Activated CD4-positive, alpha-beta T cell treated with anti-CD3 and anti-CD28 coated beads, Interleukin-2, Interleukin-4, amounts not matched to agents 100 ng/mL and 50 ng/mL, durations not matched to agents 16 hours and 8 hours (primary cell): ENCODE measurements at regions not wholly inside any gene's neighbourhood (a gene's known extent, or its start where the extent isn't known, plus 50 kb on each side); places are given as distances from the start of the nearest gene placed in this dataset.

ENCODE experiments used
- DNase-seq: peaks from one replicate; pipeline ENCODE4 v3.0.0-alpha.2; 2020; ENCODE audit warnings: low spot score

DNA sequence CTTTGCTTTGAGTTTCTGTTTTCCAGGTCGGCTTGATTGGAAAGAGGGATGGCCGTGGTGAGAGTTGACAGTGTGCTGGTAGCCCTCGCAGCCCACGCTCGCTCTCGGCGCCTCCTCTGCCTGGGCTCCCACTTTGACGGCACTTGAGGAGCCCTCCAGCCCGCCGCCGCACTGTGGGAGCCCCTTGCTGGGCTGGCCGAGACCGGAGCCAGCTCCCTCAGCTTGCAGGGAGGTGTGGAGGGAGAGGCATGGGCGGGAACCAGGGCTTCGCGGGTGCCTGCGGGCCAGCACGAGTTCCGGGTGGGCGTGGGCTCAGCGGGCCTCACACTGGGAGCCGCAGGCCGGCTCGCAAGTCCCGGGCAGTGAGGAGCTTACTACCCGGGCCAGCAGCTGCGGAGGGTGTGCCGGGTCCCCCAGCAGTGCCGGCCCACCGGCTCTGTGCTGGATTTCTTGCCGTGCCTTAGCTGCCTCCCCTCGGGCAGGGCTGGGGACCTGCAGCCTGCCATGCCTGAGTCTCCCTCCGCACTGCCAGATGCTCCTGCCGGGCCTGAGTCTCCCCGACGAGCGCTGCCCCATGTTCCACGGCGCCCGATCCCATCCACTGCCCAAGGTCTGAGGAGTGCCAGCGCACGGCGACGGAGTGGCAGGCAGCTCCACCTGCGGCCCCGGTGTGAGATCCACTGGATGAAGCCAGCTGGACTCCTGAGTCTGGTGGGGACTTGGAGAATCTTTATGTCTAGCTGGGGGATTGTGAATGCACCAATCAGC lies 166.4 kb upstream of the FAT1 start:
- DNase-seq, result no peak

DNA sequence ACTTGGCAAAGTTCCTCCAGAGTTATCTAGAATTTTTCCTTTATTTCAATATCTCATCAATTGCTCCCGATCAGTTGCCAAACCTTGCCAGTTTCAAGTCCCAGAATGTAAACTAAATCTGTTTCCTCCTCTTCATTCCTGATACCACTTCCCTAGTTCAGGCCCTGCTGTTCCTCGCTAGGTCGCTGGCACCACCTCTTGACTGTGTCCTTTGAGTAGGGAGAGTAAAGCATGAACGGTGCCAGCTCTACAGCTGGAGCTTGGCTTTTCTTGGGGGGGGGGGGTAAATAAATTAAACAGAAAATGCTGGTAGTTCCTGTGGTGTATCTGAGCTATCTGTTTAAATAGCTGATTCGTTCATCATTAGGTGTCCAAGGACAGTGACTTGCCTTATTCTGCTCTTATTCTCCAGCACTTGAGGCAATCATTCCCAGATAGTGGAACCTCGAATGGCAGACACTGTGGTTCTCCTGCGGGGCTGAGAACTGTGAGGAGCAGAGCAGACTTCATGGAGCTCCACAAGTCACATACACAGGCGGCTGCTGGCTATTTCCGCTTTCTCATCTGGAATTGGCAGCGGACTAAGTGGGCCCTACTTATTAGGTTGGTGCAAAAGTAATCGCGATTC lies 168.3 kb upstream of the FAT1 start:
- no peak for DNase-seq

DNA sequence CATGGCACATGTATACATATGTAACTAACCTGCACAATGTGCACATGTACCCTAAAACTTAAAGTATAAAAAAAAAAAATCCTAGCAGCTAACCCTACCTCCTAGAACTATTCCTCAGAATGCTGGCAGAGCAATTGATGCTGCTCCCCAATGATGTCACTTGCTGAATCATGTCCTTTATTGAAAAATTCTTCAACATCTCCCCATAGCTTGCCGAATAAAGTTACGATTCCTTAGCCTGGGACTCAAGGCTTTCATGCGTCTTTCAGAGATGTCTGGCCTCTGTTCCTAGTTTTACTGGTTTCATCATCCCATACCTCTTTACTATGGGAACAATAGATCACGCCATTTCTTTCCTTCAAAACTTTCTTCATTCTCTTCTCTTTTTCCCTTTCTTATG lies 174.7 kb upstream of the FAT1 start:
- DNase-seq, result no peak

DNA sequence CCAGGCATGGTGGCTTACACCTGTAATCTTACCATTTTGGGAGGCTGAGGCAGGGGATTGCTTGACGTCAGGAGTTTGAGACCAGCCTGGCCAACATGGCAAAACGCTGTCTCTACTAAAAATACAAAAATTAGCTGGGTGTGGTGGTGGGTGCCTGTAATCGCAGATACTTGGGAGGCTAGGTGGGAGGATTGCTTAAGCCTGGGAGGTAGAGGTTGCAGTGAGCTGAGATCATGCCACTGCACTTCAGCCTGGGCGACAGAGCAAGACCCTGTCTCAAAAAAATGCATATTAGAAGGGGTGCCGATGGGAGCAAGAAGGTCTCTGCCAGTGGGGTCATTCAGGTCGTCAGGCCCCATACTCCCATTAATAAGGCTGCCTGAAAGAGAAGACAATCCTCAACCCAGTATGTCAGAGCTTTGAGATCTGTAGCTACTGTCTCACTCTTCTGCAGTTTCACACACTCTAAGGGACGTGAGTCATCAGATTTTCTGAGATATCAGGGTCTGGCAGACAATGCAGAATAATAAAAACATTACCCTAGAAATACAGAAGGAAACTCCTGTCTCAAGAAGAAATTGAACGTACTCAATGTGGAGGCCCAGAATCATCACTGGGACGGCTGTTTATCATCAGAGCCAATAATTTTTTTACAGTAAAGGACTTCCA lies 176.7 kb upstream of the FAT1 start:
- DNase-seq, result no peak

DNA sequence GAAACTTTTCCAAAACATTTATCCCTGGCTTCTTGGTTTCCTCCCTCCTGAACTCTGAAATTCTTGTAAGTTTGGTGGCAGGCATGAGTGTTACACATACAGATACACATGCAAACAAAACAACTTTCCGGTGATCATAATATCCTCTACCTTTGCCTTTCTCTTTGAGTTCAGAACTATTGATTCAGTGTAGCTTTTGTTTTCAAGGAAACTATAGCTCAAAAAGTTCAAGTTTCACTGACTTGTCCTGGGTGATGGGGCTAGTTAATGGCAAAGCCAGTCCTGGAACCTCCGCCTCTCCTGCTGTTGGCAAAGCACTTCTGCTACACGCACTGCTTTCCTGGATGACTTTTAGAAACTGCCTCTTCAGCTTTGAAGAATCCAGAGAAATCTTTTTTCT lies 177.3 kb upstream of the FAT1 start:
- no peak for DNase-seq

DNA sequence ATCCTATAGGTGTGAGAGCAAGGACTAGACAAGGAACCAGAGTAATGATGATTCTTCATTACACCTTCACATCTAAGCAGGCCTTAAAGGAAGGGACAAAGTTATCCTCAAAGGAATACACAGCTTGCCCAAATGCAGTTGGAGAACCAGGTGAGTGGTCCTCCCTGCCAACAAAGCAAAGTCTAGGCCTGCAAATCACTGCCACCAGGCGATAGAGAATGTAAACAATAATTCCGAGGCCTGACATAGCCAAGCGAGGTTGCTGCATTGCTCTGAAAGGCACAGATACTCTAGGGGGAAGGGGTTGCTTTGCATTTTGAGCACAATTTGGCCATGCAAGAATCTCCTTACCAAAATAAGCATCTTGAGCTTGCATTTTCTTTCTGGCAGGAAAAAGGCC lies 178.2 kb upstream of the FAT1 start:
- no peak for DNase-seq

DNA sequence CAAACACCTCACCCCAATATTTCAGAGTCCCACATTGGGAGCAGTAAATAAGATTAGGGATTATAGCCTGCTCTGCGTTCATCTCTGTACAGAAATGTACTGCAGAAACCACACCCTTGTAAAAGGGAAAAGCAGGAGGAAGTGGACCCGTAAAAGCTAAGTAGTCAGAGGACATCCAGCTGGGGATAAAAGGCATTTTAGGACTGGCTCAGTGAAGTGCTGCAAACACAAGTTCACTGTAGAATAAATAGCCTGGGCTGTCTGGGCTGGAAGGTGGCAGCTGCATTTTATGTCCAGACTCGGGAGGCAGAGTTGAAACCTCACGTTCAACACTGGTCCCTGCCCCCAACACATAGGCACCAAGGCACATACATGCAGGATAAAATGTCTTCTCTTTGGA lies 178.7 kb upstream of the FAT1 start:
- no peak for DNase-seq

DNA sequence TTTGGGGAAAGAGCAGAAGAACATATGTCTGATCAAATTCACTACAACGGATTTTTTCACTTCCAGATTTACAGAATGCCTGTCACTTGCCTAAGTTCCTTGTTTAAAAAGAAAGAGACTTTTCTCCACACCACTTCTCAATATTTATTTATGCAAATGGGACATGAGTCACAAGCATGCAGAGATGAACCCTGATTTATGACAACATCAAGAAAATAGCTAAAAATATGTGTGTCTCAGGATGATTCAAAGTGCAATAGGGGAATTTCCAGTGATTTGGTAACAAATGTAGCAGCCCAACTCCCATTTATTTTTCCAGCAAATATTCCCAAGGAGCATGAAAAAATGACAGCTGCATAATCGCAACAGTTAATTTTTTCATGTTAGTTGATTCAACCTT lies 180.4 kb upstream of the FAT1 start:
- DNase-seq, result no peak

DNA sequence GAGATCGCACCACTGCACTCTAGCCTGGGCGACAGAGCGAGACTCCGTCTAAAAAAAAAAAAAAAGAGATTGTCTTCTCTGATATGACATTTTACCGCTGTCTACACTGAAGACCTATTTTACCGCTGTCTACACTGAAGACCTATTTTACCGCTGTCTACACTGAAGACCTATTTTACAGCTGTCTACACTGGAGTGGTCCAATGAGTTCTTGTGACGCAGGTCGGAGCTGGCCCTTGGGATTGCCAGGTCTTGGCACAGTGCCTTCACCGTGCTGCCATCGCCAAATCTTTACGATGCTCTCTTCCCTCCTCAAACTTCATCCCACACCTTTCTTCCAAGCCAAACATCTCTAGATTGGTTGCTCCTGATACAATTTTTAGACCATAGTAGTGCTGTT lies 183.1 kb upstream of the FAT1 start:
- no peak for DNase-seq

DNA sequence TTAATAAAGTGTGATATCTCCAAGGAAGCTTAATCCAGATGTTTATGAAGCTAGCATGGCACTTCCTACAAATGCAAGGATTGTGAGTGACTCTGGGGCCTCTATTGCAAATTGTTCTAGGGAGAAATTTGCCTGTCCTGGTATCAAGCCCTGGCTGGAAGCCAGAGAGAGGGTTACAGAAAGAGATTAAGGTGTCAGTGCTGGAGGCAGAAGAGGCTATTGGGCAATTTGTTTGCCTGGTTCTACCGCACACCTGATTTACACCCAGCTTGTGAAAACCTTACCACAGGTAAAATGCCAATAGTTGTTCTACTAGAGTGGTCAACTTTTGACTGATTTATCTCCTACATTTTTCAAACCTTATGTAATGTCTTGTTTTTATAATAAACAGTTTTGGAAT lies 186.7 kb upstream of the FAT1 start:
- no peak for DNase-seq

DNA sequence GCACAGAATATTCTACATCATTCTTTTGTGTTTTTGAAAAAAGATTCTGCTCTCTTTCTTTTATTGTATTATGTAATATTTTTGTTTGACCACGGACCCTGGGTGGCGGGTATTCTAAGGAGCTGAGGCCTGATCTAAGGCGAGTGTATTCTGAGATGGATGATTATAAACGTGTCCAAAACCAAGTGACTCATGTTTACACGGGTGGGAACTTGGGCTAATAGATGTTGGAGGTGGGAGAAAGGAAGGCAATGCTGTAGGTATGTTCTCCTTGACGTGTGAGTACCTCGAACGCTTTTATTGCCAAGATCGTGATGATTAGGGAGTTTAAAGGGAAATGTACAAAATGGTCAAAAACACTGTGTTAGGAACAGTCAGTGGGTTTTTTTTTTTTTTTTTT lies 188.9 kb upstream of the FAT1 start:
- DNase-seq, result no peak

DNA sequence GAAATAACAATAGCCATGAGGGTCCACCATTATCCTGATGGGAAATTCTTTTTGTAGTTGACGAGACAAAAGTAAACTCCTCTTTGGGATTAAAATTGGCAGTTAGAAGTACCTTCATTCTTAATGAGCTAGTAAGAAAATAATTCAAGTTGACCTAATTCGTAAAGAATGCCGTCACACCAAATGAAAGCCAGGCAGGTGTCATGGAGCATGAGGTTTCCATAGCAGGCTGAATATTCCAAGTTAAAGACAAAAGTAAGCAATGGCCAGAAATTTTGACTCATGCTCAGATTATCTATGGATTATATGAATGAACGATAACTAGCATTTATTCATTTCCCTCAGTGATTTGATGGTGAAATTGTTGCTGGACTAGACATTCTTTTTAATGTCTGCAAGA lies 192.2 kb upstream of the FAT1 start:
- no peak for DNase-seq

DNA sequence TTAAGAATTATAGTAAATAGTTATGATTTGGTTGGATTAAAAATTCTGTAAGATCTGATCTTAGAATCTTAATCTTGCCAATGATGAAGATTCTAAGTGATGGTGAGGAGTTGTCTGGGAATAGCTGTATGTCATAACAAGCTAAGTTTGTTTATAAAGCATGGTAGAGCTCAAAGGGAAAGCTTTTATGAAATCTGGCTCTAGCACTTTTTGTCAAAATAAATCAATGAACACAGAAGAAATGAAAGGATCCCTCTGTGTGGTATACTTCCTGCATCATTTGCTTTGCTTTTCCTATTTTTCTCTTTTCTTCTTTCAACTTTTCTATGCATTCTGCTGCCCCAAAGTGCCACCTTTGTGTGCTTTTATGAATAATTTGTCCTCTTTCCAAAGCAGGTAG lies 193.5 kb upstream of the FAT1 start:
- no peak for DNase-seq

DNA sequence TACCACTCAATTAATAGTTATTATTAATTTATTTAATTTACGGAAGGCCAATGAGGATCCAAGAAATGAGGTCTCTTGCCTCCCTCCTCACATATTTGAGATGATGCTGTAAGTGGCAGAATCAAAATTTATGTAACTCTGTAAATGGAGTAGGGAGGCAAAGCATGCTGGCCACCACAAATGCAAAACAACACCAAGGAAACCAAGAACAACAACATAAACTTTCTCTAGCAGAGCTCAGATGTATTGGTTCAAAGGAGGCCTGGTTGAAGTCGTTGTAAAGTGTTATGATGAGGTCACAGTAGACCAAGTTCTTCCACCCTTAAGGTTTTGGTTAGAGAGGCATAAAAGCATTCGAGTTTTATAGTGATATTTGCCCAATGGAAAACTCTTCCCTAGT lies 194.8 kb upstream of the FAT1 start:
- DNase-seq, result no peak

DNA sequence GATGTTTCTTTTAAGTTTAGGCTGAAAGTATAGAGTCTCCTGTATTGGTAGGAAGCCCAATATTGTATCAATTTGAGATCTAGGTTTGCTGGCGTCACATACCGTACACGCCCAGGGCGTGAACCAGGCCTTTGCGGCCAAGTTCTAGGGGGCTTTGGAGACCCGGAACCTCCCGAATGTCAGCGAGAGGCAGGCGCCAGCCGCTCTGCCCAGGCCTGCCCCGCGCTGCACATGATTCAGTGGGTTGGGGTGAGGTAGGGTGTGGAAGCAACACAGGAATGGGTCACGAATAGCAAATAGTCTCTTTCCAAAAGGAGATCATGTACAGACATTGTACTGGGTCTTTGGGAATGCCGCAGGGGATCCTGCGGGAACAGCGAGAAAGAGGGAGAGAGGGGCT lies 195.7 kb upstream of the FAT1 start:
- DNase-seq, result no peak

DNA sequence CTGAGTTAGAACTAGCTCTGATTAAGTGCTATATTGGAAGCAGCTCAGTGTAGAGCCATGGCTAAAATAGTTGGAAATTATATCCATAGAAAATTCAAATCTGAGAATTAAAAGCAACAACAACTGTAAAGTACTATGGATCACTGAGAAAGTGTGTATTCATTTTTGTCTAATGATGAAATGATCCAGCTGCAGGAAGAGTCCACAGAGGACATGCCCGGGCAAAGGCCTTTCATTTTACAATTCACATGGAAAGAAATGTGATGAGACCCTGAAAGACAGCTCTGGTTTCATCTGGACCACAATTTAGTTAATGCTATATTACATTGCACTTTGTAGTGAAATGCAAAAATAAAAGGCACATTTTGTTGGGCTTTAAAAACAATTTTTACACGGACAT lies 196.8 kb upstream of the FAT1 start:
- no peak for DNase-seq

DNA sequence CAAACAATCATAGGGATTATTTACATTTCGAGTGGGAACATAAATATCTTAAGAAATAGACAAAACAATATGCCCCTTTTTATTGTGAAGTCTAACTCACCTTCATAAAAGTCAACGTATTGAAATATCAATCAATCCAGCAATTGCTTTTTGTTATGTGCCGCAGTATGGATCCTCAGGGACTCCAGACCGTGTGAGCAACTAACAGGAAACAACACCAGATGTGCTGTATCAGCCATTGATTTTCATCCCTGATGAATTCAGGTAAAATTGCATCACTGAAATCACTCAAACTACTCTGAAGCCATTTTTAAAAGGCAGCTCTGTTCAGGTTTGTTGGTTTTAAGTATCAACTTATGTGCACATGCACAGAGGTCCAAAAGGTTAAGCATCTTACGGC lies 197.3 kb upstream of the FAT1 start:
- DNase-seq, result no peak

DNA sequence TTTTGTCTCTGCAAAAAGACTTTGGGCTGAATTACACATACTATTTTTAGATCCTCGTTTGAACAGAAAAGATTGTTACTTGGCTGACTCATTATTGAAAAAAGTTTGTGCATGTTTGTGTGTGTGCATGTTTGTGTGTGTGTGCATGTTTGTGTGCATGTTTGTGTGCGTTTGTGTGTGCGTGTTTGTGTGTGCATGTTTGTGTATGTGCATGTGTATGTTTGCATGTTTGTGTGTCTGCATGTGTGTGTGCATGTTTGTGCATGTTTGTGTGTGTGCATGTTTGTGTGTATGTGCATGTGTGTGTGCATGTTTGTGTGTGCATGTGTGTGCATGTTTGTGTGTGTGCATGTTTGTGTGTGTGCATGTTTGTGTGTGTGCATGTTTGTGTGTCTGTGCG lies 201.1 kb upstream of the FAT1 start:
- DNase-seq, result no peak

DNA sequence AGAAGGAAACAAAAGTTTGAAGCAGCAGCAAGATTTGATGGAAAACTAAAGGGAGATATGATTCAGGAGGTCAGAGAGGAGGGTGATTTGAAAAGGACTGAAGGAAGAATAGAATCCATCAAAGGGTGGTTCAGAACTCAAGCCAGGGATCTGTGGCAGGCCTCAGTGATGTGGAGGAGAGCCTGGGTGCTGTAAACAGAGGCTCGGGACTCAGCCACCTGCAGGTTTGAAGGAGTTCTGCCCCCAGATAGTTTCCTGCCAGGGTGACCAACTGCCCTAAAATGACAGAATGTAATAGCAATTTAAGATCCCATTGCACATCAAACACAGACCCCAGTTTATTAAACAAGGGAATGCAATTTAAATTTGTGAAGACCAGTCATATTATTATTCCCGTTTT lies 204.0 kb upstream of the FAT1 start:
- no peak for DNase-seq

DNA sequence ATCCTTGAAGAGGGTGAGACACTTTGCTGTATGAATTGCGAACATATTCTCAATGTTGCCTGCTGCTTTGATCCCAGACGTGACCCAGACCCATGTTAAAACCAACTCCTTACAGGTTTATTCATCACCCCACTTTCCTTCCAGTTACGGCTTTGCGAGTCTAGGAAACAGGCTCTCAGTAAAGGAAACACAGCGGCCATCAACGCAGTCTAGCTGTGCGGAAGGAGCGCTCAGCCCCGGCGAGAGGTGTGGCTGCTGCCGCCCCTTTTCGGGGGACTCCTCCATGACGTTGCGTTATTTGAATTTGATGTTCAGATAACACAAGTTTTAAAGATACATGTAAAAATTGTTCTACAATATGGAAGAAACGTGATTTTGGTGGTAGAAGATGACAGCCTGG lies 206.4 kb upstream of the FAT1 start:
- DNase-seq, result no peak

DNA sequence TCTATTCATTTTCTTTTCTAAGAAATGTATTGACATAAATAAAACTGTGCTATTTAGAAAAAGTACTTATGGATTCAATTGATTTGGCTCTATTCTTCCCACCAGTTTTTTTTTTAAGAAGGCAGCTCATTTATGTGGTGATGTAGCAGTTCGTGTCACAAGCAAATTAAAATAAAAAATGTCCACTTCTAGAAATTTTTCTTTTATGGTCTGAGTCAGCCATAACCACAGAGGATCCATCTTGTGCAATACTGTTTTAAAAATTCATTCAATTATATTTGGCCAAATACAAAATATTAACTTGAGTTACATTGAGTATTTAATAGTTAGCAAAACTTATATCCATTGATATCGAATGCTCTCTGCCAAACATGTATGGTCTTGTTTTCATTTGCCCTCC lies 207.9 kb upstream of the FAT1 start:
- no peak for DNase-seq

DNA sequence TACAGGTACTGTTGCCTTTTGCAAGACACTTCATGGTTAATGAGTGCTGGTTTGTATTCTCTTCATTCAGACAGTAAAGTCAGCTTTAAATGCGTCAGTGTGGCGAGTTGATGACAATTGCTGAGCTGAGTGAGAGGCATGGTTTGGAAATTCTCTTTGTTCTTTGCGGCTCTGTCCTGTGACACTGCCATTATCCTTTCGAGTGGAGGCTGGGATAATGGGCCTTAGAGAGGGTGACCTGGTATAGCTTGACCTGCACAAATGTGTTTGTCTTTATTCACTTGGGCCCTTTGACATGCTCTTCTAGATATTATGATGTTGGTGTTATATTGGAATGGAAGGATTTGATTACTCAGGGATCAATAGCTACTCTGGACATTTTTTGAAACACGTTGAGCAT lies 208.5 kb upstream of the FAT1 start:
- DNase-seq, result no peak

DNA sequence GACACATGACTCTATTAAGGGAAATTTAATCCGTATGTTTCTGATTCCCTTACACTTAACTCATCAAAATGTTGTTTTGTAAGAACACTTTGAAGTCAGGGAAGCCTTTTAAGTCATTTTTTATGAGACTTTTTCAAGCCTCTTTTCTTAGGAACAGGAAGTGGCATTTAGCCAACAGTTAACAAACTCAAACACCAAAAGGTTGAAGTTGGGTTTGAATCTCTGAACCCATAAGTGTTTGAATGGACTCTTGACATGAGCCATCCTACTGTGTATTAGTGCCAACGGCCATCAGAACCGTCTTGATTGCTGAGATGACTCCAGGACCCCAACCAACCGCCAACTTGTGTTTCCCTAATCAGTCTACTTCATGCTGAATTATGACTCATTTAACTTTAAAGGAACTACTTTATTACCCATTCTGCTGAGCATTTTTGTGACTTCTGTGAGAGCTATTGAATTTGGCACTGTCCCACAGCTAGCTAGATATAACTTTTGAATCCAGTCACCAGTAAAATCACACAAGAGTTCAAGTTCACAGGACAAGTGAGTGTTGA lies 209.1 kb upstream of the FAT1 start:
- DNase-seq, result no peak
